Hematopoietic multipotent progenitor cell treated with erythropoietin and hydrocortisone succinate and interleukin-3 and kit ligand, for 15 days (in vitro differentiated cells): ENCODE measurements at regions not wholly inside any gene's neighbourhood (a gene's known extent, or its start where the extent isn't known, plus 50 kb on each side); places are given as distances from the start of the nearest gene placed in this dataset.
"Not testable (repeated sequence)": the region's sequence is repeated elsewhere in the genome, so short reads cannot be mapped to it uniquely, and the experiment has no call there.

Experiments
- DNase-seq: peaks from one replicate; pipeline ENCODE4 v3.0.0-alpha.2; 2015; ENCODE audit warnings: low spot score

GRCh38 chr9:26789959-26790358 lies 102.6 kb downstream of the CAAP1 start:
- DNase-seq = no peak

GRCh38 chr9:26786564-26786963 lies 106.0 kb downstream of the CAAP1 start:
- no peak for DNase-seq

- no peak for DNase-seq
Observed at GRCh38 chr9:26782899-26783298, 109.7 kb downstream of the CAAP1 start.

- DNase-seq = no peak
Observed at GRCh38 chr9:26781906-26782305, 110.7 kb downstream of the CAAP1 start.

GRCh38 chr9:26780307-26780706 lies 112.3 kb downstream of the CAAP1 start:
- not testable (repeated sequence) for DNase-seq

- no peak for DNase-seq
Observed at GRCh38 chr9:26779062-26779461, 113.5 kb downstream of the CAAP1 start.

- no peak for DNase-seq
Observed at GRCh38 chr9:26775391-26775790, 117.2 kb downstream of the CAAP1 start.

- no peak for DNase-seq
Observed at GRCh38 chr9:26773056-26773455, 119.5 kb downstream of the CAAP1 start.

- DNase-seq = no peak
Observed at GRCh38 chr9:26770821-26771220, 121.8 kb downstream of the CAAP1 start.

GRCh38 chr9:26768145-26768544 lies 124.5 kb downstream of the CAAP1 start:
- no peak for DNase-seq

GRCh38 chr9:26760675-26761074 lies 131.9 kb downstream of the CAAP1 start:
- DNase-seq = no peak

GRCh38 chr9:26758655-26759054 lies 133.9 kb downstream of the CAAP1 start:
- DNase-seq = no peak

GRCh38 chr9:26756881-26757280 lies 135.7 kb downstream of the CAAP1 start:
- DNase-seq = no peak

GRCh38 chr9:26755476-26755875 lies 137.1 kb downstream of the CAAP1 start:
- DNase-seq = no peak

- DNase-seq = no peak
Observed at GRCh38 chr9:26754509-26755164, 138.0 kb downstream of the CAAP1 start.

GRCh38 chr9:26753971-26754370 lies 138.6 kb downstream of the CAAP1 start:
- no peak for DNase-seq

GRCh38 chr9:26750162-26750561 lies 142.4 kb downstream of the CAAP1 start:
- DNase-seq = no peak

- no peak for DNase-seq
Observed at GRCh38 chr9:26748449-26749058, 144.0 kb downstream of the CAAP1 start.

- DNase-seq = no peak
Observed at GRCh38 chr9:26747611-26748010, 145.0 kb downstream of the CAAP1 start.

- DNase-seq = no peak
Observed at GRCh38 chr9:26746357-26747072, 146.1 kb downstream of the CAAP1 start.

GRCh38 chr9:26745111-26745510 lies 147.5 kb downstream of the CAAP1 start:
- no peak for DNase-seq

- DNase-seq = peak; percentile 56
Observed at GRCh38 chr9:26744191-26744965, 148.2 kb downstream of the CAAP1 start.
